Peyer's patch (tissue), 4 donors: ENCODE measurements at regions not wholly inside any gene's neighbourhood (a gene's known extent, or its start where the extent isn't known, plus 50 kb on each side); places are given as distances from the start of the nearest gene placed in this dataset.

ENCODE experiments used
- POLR2A ChIP-seq, 2 donors: fragments of 450-650 bp; IDR thresholded peaks; one replicate each; pipeline ENCODE4 v1.5.1; 2017; ENCODE audit warnings: antibody characterized with exemption in 2 of 2, mild to moderate bottlenecking in 2 of 2, moderate library complexity in 2 of 2
- TF ChIP-seq, protein P1 (sequence below), 6 experiments: fragments of 450-650 bp in 4 of 6; fragments of 200-600 bp in 2 of 6; sonication (generic) in 1 of 6; IDR thresholded peaks; one replicate each; pipeline ENCODE4 v1.5.1; 2017 to 2019; ENCODE audit warnings: antibody characterized with exemption in 6 of 6, mild to moderate bottlenecking in 3 of 6, moderate library complexity in 1 of 6

DNA sequence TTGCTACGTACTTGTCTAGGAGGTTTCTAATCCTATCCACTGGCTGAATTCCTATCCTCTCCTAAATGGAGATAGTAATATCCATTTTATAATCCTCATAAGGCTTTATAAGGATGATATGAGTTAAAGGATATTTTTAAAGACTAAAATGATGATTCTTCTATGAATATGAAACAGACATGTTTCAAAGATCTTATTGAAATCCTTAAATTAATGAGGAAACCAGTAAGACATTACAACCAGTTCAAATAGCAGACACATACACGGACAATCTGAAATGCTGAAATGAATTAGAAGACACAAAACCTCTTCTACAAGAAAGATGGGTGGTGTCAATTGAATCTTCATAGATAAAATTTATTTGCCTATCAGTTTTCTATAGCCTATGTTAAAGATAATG is 132.9 kb upstream of the ANK3 start:
- TF ChIP-seq, protein P1, sequence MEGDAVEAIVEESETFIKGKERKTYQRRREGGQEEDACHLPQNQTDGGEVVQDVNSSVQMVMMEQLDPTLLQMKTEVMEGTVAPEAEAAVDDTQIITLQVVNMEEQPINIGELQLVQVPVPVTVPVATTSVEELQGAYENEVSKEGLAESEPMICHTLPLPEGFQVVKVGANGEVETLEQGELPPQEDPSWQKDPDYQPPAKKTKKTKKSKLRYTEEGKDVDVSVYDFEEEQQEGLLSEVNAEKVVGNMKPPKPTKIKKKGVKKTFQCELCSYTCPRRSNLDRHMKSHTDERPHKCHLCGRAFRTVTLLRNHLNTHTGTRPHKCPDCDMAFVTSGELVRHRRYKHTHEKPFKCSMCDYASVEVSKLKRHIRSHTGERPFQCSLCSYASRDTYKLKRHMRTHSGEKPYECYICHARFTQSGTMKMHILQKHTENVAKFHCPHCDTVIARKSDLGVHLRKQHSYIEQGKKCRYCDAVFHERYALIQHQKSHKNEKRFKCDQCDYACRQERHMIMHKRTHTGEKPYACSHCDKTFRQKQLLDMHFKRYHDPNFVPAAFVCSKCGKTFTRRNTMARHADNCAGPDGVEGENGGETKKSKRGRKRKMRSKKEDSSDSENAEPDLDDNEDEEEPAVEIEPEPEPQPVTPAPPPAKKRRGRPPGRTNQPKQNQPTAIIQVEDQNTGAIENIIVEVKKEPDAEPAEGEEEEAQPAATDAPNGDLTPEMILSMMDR (IDR thresholded peaks at IDR 0.05) = no peak
- no peak for TF ChIP-seq POLR2A (IDR thresholded peaks at IDR 0.05)
